GM18505 (cell line): ENCODE measurements at regions not wholly inside any gene's neighbourhood (a gene's known extent, or its start where the extent isn't known, plus 50 kb on each side); places are given as distances from the start of the nearest gene placed in this dataset.

Experiments used
- ATAC-seq: cut with Tn5 transposase; IDR thresholded peaks from one replicate; pipeline ENCODE4 v1.9.1; 2021; ENCODE audit not compliant: unreplicated experiment
- POLR2A ChIP-seq: IDR thresholded peaks from 4 replicates; pipeline ENCODE4 v1.6.1; 2011; ENCODE audit warnings: borderline replicate concordance; ENCODE audit not compliant: insufficient read depth, insufficient read length; ENCODE audit errors: extremely low read depth

GRCh38 chr3:176578316-176578715 is 619.0 kb downstream of the TBL1XR1 start:
- no peak for TF ChIP-seq POLR2A
- ATAC-seq = no peak

GRCh38 chr3:176577447-176577846 is 619.8 kb downstream of the TBL1XR1 start:
- TF ChIP-seq POLR2A = no peak
- ATAC-seq = no peak

GRCh38 chr3:176574786-176575185 is 622.5 kb downstream of the TBL1XR1 start:
- no peak for ATAC-seq
- TF ChIP-seq POLR2A = no peak

- no peak for TF ChIP-seq POLR2A
Observed at GRCh38 chr3:176571926-176572325, 625.4 kb downstream of the TBL1XR1 start.

GRCh38 chr3:176570992-176571391 is 626.3 kb downstream of the TBL1XR1 start:
- no peak for ATAC-seq
- TF ChIP-seq POLR2A = no peak

More at GRCh38 chr3:176571926-176572325, 625.4 kb downstream of the TBL1XR1 start:
- no peak for ATAC-seq

- no peak for TF ChIP-seq POLR2A
- ATAC-seq = no peak
Observed at GRCh38 chr3:176568189-176568588, 629.1 kb downstream of the TBL1XR1 start.

GRCh38 chr3:176566757-176567156 is 630.5 kb downstream of the TBL1XR1 start:
- TF ChIP-seq POLR2A = no peak
- no peak for ATAC-seq

GRCh38 chr3:176562331-176562730 is 635.0 kb downstream of the TBL1XR1 start:
- no peak for TF ChIP-seq POLR2A
- no peak for ATAC-seq

GRCh38 chr3:176561826-176562225 is 635.5 kb downstream of the TBL1XR1 start:
- ATAC-seq = no peak

GRCh38 chr3:176554791-176555654 is 642.3 kb downstream of the TBL1XR1 start:
- no peak for ATAC-seq
- no peak for TF ChIP-seq POLR2A

More at GRCh38 chr3:176561826-176562225, 635.5 kb downstream of the TBL1XR1 start:
- TF ChIP-seq POLR2A = no peak

GRCh38 chr3:176554264-176554663 is 643.0 kb downstream of the TBL1XR1 start:
- ATAC-seq = no peak
- no peak for TF ChIP-seq POLR2A

- no peak for ATAC-seq
- TF ChIP-seq POLR2A = no peak
Observed at GRCh38 chr3:176526942-176527341, 670.3 kb downstream of the TBL1XR1 start.

- no peak for TF ChIP-seq POLR2A
- no peak for ATAC-seq
Observed at GRCh38 chr3:176526225-176526624, 671.1 kb downstream of the TBL1XR1 start.

- TF ChIP-seq POLR2A = no peak
- no peak for ATAC-seq
Observed at GRCh38 chr3:176523114-176523513, 674.2 kb downstream of the TBL1XR1 start.
